ENCODE measurements at regions not wholly inside any gene's neighbourhood (a gene's known extent, or its start where the extent isn't known, plus 50 kb on each side); places are given as distances from the start of the nearest gene placed in this dataset.

DNA sequence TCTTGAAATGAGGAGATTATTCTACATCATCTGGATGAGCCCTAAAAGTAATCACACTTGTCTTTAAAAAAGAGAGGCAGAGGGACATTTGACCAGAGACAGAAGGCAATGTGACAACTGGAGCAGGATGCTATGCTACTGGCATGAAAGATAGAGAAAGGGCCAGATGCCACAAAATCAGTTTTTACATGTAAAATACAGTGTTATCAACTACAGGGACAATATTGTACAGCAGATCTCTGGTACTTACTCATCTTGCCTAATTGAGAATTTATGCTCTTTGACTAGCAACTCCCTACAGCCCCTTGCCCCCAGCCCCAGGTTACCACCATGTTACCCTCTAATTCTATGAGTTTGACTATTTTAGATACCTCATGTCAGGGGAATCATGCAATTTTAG is 633.4 kb downstream of the LTN1 start:
- H3K9me3 Mint-ChIP-seq: no peaks in the 10 kb centered on the region
- no peaks in the 10 kb centered on the region for H3K4me1 Mint-ChIP-seq
- ATAC-seq (replicated peaks) (no peak), DNase-seq (no peak)
- no peaks in the 10 kb centered on the region for H3K36me3 Mint-ChIP-seq
- H3K4me3 Mint-ChIP-seq: no peak overlapping the region
- H3K27ac Mint-ChIP-seq: no peak overlapping the region
- H3K27me3 Mint-ChIP-seq: no peaks in the 10 kb centered on the region

GRCh38 chr21:28358702-28359101 is 634.0 kb downstream of the LTN1 start:
- no peaks in the 10 kb centered on the region for H3K36me3 Mint-ChIP-seq
- no peak for DNase-seq
- ATAC-seq (replicated peaks): no peak
- no peaks in the 10 kb centered on the region for H3K9me3 Mint-ChIP-seq
- no peaks in the 10 kb centered on the region for H3K4me1 Mint-ChIP-seq
- no peak overlapping the region for H3K27ac Mint-ChIP-seq
- H3K4me3 Mint-ChIP-seq: no peak overlapping the region
- H3K27me3 Mint-ChIP-seq: no peaks in the 10 kb centered on the region

GRCh38 chr21:28358170-28358569 is 634.5 kb downstream of the LTN1 start:
- Mint-ChIP-seq H3K27ac (no peak overlapping the region), H3K4me1 (no peaks in the 10 kb centered on the region), H3K9me3 (no peaks in the 10 kb centered on the region), H3K4me3 (no peak overlapping the region), H3K36me3 (no peaks in the 10 kb centered on the region), H3K27me3 (no peaks in the 10 kb centered on the region)
- no peak for ATAC-seq (replicated peaks)
- DNase-seq: no peak

- H3K4me3 Mint-ChIP-seq: no peak overlapping the region
- H3K27ac Mint-ChIP-seq: no peak overlapping the region
- H3K36me3 Mint-ChIP-seq: no peaks in the 10 kb centered on the region
- H3K4me1 Mint-ChIP-seq: no peaks in the 10 kb centered on the region
- H3K27me3 Mint-ChIP-seq: no peaks in the 10 kb centered on the region
- ATAC-seq (replicated peaks) (no peak), DNase-seq (no peak)
- H3K9me3 Mint-ChIP-seq: no peaks in the 10 kb centered on the region
These were observed 634.9 kb downstream of the LTN1 start for GRCh38 chr21:28357743-28358142.

- Mint-ChIP-seq H3K4me3 (no peak overlapping the region), H3K36me3 (no peaks in the 10 kb centered on the region), H3K27ac (no peak overlapping the region), H3K27me3 (no peaks in the 10 kb centered on the region), H3K9me3 (no peaks in the 10 kb centered on the region), H3K4me1 (no peaks in the 10 kb centered on the region)
- no peak for DNase-seq
- ATAC-seq (replicated peaks): no peak
These were observed 636.3 kb downstream of the LTN1 start for GRCh38 chr21:28356422-28356821.

- no peaks in the 10 kb centered on the region for H3K36me3 Mint-ChIP-seq
- H3K27ac Mint-ChIP-seq: no peak overlapping the region
- peak; percentile 33 to 38 for ATAC-seq (replicated peaks)
- no peaks in the 10 kb centered on the region for H3K9me3 Mint-ChIP-seq
- H3K4me1 Mint-ChIP-seq: peaks cover 0 to 2% of the 10 kb centered on the region in 2 donors
- DNase-seq: no peak
- H3K4me3 Mint-ChIP-seq: no peak overlapping the region
- no peaks in the 10 kb centered on the region for H3K27me3 Mint-ChIP-seq
These were observed 646.7 kb downstream of the LTN1 start for GRCh38 chr21:28345934-28346333.

DNA sequence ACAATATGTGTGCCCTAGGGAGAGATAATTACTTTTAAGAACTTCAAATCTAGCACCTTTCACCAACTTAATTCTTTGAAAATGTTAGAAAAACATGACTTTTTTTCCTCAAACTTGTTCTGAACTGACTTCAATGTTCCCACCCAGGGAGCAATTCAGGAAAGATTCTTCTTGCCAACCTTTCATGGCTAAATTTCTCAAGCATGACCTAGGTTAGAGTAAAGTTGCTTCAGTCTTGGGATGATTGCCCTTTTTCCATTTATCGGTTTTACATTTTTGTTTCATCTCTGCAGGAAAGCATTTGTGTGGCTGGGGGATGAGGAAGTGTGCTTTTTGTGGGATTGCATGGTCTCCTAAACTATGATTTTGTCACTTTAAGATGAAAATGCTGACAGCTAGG is 647.7 kb downstream of the LTN1 start:
- Mint-ChIP-seq H3K4me1 (peaks cover 0 to 2% of the 10 kb centered on the region in 2 donors), H3K27ac (no peak overlapping the region), H3K36me3 (no peaks in the 10 kb centered on the region), H3K9me3 (no peaks in the 10 kb centered on the region), H3K4me3 (no peak overlapping the region), H3K27me3 (no peaks in the 10 kb centered on the region)
- ATAC-seq (replicated peaks): no peak
- no peak for DNase-seq

DNA sequence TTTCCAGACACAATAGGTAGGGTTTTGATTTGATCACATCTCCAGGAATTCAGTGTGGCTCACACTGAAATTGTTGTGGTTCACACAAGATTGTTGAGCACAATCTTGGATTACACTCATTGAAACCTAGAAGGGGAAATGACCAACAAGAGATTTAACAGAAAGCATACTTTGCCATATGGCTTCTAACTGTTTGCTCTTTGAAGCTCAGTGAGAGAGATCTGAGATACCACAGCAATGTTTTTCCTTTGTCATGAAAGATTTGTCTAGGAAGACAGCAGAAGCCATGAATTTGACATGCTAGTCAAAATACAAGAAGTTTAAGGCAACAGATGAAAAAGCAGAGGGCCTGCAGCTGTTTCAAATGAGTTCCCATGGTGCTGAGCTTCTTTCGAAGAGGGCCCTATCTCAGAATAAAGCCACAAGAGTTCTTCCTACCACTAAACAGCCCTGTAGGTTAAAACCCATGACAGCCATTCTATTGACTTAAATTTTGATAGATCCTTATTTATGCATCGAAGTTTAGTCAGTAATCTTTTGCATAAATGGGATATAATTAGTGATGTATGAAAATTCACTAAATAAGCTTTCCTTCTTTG is 650.4 kb downstream of the LTN1 start:
- Mint-ChIP-seq H3K36me3 (no peaks in the 10 kb centered on the region), H3K27me3 (no peaks in the 10 kb centered on the region), H3K4me3 (no peak overlapping the region), H3K4me1 (peaks cover 0 to 2% of the 10 kb centered on the region in 2 donors), H3K27ac (no peak overlapping the region), H3K9me3 (no peaks in the 10 kb centered on the region)
- no peak for ATAC-seq (replicated peaks)
- no peak for DNase-seq

DNA sequence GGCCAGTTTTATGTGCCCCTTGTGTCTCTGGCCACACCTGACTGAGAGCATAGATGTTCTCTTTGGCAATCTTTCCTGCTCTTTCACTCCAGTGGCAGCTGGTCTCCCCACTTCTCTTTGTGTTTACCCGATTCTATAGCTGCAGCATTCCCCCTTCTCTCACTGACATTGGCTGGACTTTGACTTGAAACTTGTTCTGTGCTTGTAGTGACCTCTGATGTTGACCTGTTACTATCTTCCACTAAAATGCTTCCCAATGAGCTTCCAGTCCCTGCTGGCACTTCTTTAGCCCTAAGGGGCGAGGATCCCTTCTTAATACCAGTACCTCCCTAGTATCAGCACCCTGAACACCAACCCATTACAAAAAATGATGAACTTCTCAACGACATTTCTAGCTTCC is 653.3 kb downstream of the LTN1 start:
- Mint-ChIP-seq H3K4me1 (no peaks in the 10 kb centered on the region), H3K27ac (no peak overlapping the region), H3K4me3 (no peak overlapping the region), H3K36me3 (no peaks in the 10 kb centered on the region), H3K9me3 (no peaks in the 10 kb centered on the region), H3K27me3 (no peaks in the 10 kb centered on the region)
- no peak for DNase-seq
- ATAC-seq (replicated peaks): no peak

DNA sequence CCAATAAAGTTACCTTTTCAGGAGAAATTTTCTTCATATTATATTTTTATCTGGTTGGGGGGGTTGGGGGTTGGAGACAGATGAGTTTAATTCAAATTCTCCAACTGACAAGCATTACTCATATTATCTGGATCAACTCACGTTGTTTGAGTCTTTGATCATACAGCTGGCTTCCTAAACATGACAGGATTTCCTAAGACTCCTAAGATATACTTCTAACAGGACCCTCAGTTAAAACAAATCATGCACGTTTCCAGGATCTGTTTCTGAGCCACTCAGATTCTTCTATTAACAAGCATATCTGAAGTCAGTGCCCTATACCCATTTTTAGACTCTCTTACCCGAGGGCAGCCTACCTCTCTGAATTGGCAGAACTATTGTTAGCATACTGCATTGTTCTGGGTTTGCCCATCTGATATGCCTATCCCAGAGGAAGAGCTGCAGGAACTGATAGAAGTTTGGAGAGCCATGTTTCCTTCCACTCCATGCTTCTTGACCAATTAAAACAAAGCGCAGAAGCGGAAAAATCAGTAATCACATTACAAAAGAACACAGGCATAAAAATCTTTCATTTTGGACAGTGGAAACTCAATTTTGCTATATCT is 653.9 kb downstream of the LTN1 start:
- Mint-ChIP-seq H3K4me3 (no peak overlapping the region), H3K9me3 (no peaks in the 10 kb centered on the region), H3K4me1 (no peaks in the 10 kb centered on the region), H3K36me3 (no peaks in the 10 kb centered on the region), H3K27me3 (no peaks in the 10 kb centered on the region), H3K27ac (no peak overlapping the region)
- no peak for DNase-seq
- no peak for ATAC-seq (replicated peaks)

DNA sequence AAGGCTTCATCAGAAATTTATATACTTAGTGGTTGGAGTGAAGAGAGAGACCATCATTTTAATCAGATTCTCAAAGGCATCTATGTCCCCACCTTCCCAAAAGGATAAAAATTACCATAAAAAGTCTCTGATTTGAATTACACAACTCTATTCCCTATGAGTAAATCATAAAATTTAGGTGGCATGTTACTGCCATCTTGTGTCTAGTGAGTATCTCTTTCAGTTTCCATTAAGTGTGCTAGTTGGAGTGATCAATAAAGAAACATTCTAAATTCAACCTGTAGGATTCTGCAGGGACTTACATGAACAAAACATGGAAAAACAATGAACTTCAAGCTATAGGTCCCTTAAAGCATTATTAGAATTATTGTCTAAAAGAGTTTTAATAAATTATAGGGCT is 655.4 kb downstream of the LTN1 start:
- no peak for DNase-seq
- Mint-ChIP-seq H3K27me3 (no peaks in the 10 kb centered on the region), H3K9me3 (no peaks in the 10 kb centered on the region), H3K36me3 (no peaks in the 10 kb centered on the region), H3K4me1 (no peaks in the 10 kb centered on the region), H3K27ac (no peak overlapping the region), H3K4me3 (no peak overlapping the region)
- no peak for ATAC-seq (replicated peaks)

DNA sequence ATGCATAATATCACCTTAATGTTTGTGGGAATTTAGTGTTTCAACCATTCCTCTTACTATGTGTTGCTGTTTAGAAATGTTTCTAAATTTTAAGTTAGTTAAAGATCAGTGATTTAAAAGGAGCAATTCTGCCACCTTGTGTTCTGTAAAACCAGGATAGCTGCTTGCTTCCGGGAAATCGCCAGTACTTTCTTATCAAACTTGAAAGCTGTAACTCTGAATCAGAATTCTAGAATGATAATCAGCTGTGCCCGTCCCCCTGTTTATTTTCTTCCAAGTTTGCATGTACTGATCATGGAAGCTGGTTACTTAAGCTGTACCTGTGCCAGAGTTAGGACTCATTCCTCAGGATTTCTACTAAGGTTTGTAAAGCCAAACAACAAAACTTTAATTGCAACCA is 656.4 kb downstream of the LTN1 start:
- Mint-ChIP-seq H3K4me1 (no peaks in the 10 kb centered on the region), H3K4me3 (no peak overlapping the region), H3K9me3 (no peaks in the 10 kb centered on the region), H3K27me3 (no peaks in the 10 kb centered on the region), H3K27ac (no peak overlapping the region), H3K36me3 (no peaks in the 10 kb centered on the region)
- DNase-seq (no peak), ATAC-seq (replicated peaks) (no peak)

GRCh38 chr21:28334407-28334806 is 658.3 kb downstream of the LTN1 start:
- H3K36me3 Mint-ChIP-seq: no peaks in the 10 kb centered on the region
- H3K27me3 Mint-ChIP-seq: no peaks in the 10 kb centered on the region
- ATAC-seq (replicated peaks) (peak; percentile 46 to 68), DNase-seq (no peak)
- peaks cover 1 to 3% of the 10 kb centered on the region in 2 donors for H3K9me3 Mint-ChIP-seq
- H3K4me1 Mint-ChIP-seq: no peaks in the 10 kb centered on the region
- no peak overlapping the region for H3K4me3 Mint-ChIP-seq
- H3K27ac Mint-ChIP-seq: no peak overlapping the region

GRCh38 chr21:28333578-28334075 is 659.0 kb downstream of the LTN1 start:
- no peak overlapping the region for H3K27ac Mint-ChIP-seq
- H3K9me3 Mint-ChIP-seq: peaks cover 3 to 4% of the 10 kb centered on the region in 2 donors
- H3K4me1 Mint-ChIP-seq: no peaks in the 10 kb centered on the region
- H3K27me3 Mint-ChIP-seq: no peaks in the 10 kb centered on the region
- no peak for ATAC-seq (replicated peaks)
- no peaks in the 10 kb centered on the region for H3K36me3 Mint-ChIP-seq
- DNase-seq: no peak
- no peak overlapping the region for H3K4me3 Mint-ChIP-seq

- H3K4me3 Mint-ChIP-seq: no peak overlapping the region
These were observed 659.9 kb downstream of the LTN1 start for GRCh38 chr21:28332796-28333195.

More at GRCh38 chr21:28332796-28333195, 659.9 kb downstream of the LTN1 start:
- Mint-ChIP-seq H3K4me1 (no peaks in the 10 kb centered on the region), H3K27me3 (no peaks in the 10 kb centered on the region), H3K36me3 (no peaks in the 10 kb centered on the region), H3K27ac (no peak overlapping the region), H3K9me3 (peaks cover 3 to 5% of the 10 kb centered on the region in 2 donors)
- ATAC-seq (replicated peaks): no peak
- no peak for DNase-seq

All from stimulated activated naive B cell treated with anti-CD40 and anti-IgM and Interleukin-4, amounts not matched to agents 10 μg/mL and 1 μg/mL and 100 μg/mL, for 72 hours (primary cell).